Neural cell (in vitro differentiated cells): ENCODE measurements at regions not wholly inside any gene's neighbourhood (a gene's known extent, or its start where the extent isn't known, plus 50 kb on each side); places are given as distances from the start of the nearest gene placed in this dataset.

Experiments
- H2AFZ ChIP-seq: fragments of 200-600, 300-800 bp; sonication (generic), shearing (Covaris generic); 2 replicates; pipeline ENCODE4 v1.6.0; 2014; ENCODE audit warnings: low read depth, mild to moderate bottlenecking, antibody characterized with exemption, low read length, moderate library complexity
- H3F3A ChIP-seq: fragments of 200-600 bp; shearing (Covaris generic); 2 replicates; pipeline ENCODE4 v1.6.1; 2016; ENCODE audit warnings: mild to moderate bottlenecking, moderate library complexity, mixed read lengths, antibody characterized with exemption, low read length; ENCODE audit not compliant: insufficient read depth, poor library complexity, severe bottlenecking
- H3K27ac ChIP-seq: fragments of 200-600, 300-800 bp; sonication (generic), shearing (Covaris generic); 2 replicates; pipeline ENCODE4 v1.5.1; 2014; ENCODE audit warnings: mild to moderate bottlenecking, low read length, moderate library complexity
- H3K27me3 ChIP-seq: fragments of 300-800, 200-600 bp; sonication (generic), shearing (Covaris generic); 2 replicates; pipeline ENCODE4 v1.6.0; 2014; ENCODE audit warnings: mild to moderate bottlenecking, low read depth, low read length, moderate library complexity; ENCODE audit not compliant: insufficient read depth
- H3K36me3 ChIP-seq: fragments of 300-800, 200-600 bp; sonication (generic), shearing (Covaris generic); 2 replicates; pipeline ENCODE4 v1.5.1; 2014; ENCODE audit warnings: mild to moderate bottlenecking, antibody characterized with exemption, low read length, moderate library complexity; ENCODE audit not compliant: insufficient read depth
- H3K4me2 ChIP-seq: fragments of 300-800, 200-600 bp; sonication (generic), shearing (Covaris generic); 2 replicates; pipeline ENCODE4 v1.6.0; 2014; ENCODE audit warnings: mild to moderate bottlenecking, low read length
- H3K4me3 ChIP-seq: fragments of 300-800, 200-600 bp; sonication (generic), shearing (Covaris generic); 2 replicates; pipeline ENCODE4 v1.5.1; 2014; ENCODE audit warnings: mild to moderate bottlenecking, low read length, moderate library complexity
- H3K79me2 ChIP-seq: fragments of 200-600 bp; shearing (Covaris generic); replicated peaks from 2 replicates; pipeline ENCODE4 v1.6.0; 2014; ENCODE audit warnings: mild to moderate bottlenecking, low read length, moderate library complexity; ENCODE audit not compliant: insufficient read depth
- H3K9ac ChIP-seq: fragments of 300-800, 200-600 bp; sonication (generic), shearing (Covaris generic); 2 replicates; pipeline ENCODE4 v1.6.1; 2016; ENCODE audit warnings: mild to moderate bottlenecking, low read length, mixed read lengths
- H3K9me2 ChIP-seq: fragments of 200-600 bp; shearing (Covaris generic); 2 replicates; pipeline ENCODE4 v1.6.1; 2016; ENCODE audit warnings: mild to moderate bottlenecking, low read length, mixed read lengths; ENCODE audit not compliant: insufficient read depth
- H3K9me3 ChIP-seq: fragments of 200-600, 300-800 bp; sonication (generic), shearing (Covaris generic); 2 replicates; pipeline ENCODE4 v1.6.1; 2016; ENCODE audit warnings: mild to moderate bottlenecking, mixed run types, low read length, moderate library complexity, mixed read lengths
- H4K20me1 ChIP-seq: fragments of 200-600 bp; shearing (Covaris generic); 2 replicates; pipeline ENCODE4 v1.6.1; 2016; ENCODE audit warnings: mild to moderate bottlenecking, mixed run types; ENCODE audit not compliant: insufficient read depth
- EP300 ChIP-seq: fragments of 450-650 bp; conservative IDR thresholded peaks from 2 replicates; pipeline ENCODE4 v1.6.1; 2014; ENCODE audit warnings: antibody characterized with exemption, mild to moderate bottlenecking, moderate library complexity; ENCODE audit not compliant: poor library complexity, severe bottlenecking
- EZH2 ChIP-seq: fragments of 200-600, 300-800 bp; shearing (Covaris generic), sonication (generic); IDR thresholded peaks from 2 replicates; pipeline ENCODE4 v1.6.1; 2014; ENCODE audit warnings: antibody characterized with exemption, low read length, borderline replicate concordance, mild to moderate bottlenecking; ENCODE audit not compliant: insufficient read depth, poor library complexity, severe bottlenecking
- MXI1 ChIP-seq: fragments of 450-650 bp; conservative IDR thresholded peaks from 2 replicates; pipeline ENCODE4 v1.6.1; 2014; ENCODE audit warnings: antibody characterized with exemption, mild to moderate bottlenecking; ENCODE audit not compliant: poor library complexity, severe bottlenecking
- POLR2AphosphoS5 ChIP-seq: IDR thresholded peaks from 2 replicates; pipeline ENCODE4 v1.6.1; 2012
- RAD21 ChIP-seq: fragments of 450-650 bp; conservative IDR thresholded peaks from 2 replicates; pipeline ENCODE4 v1.6.1; 2014; ENCODE audit warnings: antibody characterized with exemption, mild to moderate bottlenecking, moderate library complexity
- TAF1 ChIP-seq: IDR thresholded peaks from 2 replicates; pipeline ENCODE4 v1.6.1; 2012; ENCODE audit warnings: low read depth
- TF ChIP-seq, protein P1 (sequence below): IDR thresholded peaks from 2 replicates; pipeline ENCODE4 v1.6.1; 2012; ENCODE audit warnings: borderline replicate concordance
- TF ChIP-seq, protein P2 (sequence below): fragments of 450-650 bp; IDR thresholded peaks from 2 replicates; pipeline ENCODE4 v1.5.1; 2014; ENCODE audit warnings: antibody characterized with exemption, mild to moderate bottlenecking, moderate library complexity; ENCODE audit not compliant: poor library complexity, severe bottlenecking

DNA sequence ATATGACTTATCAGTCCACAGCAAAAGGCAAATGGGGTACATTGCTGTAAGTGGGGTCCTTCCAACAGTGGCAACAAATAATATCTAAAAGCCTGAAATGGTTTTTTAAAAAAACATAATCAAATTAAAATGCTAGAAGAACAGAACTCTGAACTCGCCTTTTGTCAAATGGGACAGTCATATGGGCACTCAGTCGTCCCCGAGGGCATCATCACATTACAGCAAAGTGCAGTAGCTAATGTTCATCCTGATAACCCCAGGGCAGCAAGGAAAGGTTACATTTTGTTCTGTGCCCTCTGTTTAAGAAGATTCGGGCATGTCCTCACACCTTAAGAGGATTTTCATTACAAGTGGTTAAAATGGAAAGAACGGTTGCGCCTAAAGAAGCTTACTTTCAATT is 997.9 kb upstream of the TENM3 start:
- Histone ChIP-seq H3K27ac (no peak overlapping the region), H3K9me2 (no peaks in the 10 kb centered on the region), H3K36me3 (no peaks in the 10 kb centered on the region), H3K9ac (no peak overlapping the region), H4K20me1 (no peaks in the 10 kb centered on the region), H3K27me3 (no peaks in the 10 kb centered on the region), H3K4me3 (no peak overlapping the region), H3K79me2 (no peaks in the 10 kb centered on the region), H3K4me2 (no peak overlapping the region), H2AFZ (no peak overlapping the region), H3F3A (no peaks in the 10 kb centered on the region), H3K9me3 (no peaks in the 10 kb centered on the region)
- no peak for TF ChIP-seq EZH2
- TF ChIP-seq, protein P1, sequence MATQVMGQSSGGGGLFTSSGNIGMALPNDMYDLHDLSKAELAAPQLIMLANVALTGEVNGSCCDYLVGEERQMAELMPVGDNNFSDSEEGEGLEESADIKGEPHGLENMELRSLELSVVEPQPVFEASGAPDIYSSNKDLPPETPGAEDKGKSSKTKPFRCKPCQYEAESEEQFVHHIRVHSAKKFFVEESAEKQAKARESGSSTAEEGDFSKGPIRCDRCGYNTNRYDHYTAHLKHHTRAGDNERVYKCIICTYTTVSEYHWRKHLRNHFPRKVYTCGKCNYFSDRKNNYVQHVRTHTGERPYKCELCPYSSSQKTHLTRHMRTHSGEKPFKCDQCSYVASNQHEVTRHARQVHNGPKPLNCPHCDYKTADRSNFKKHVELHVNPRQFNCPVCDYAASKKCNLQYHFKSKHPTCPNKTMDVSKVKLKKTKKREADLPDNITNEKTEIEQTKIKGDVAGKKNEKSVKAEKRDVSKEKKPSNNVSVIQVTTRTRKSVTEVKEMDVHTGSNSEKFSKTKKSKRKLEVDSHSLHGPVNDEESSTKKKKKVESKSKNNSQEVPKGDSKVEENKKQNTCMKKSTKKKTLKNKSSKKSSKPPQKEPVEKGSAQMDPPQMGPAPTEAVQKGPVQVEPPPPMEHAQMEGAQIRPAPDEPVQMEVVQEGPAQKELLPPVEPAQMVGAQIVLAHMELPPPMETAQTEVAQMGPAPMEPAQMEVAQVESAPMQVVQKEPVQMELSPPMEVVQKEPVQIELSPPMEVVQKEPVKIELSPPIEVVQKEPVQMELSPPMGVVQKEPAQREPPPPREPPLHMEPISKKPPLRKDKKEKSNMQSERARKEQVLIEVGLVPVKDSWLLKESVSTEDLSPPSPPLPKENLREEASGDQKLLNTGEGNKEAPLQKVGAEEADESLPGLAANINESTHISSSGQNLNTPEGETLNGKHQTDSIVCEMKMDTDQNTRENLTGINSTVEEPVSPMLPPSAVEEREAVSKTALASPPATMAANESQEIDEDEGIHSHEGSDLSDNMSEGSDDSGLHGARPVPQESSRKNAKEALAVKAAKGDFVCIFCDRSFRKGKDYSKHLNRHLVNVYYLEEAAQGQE, result no peak
- no peak for TF ChIP-seq RAD21
- TF ChIP-seq TAF1, result no peak

DNA sequence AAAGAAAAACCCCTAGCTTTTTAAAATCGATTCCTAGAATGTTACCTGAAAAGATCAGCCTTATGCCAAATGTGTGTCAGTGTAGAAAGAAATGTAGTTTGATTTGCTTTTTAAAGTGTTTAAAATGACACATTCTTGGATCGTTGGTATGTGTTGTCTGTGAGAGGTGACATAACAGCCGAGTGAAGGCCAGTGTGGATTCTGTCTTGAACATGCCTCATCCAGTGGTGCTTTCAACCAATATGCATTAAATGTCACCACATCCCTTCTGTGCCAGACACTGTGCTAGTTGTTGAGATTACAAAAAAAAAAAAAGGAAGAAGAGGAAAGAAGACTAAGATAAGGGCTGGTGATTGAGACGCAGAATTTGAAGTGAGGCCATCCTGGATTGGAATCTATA is 994.2 kb upstream of the TENM3 start:
- no peak overlapping the region for H3K9ac ChIP-seq
- H3K27me3 ChIP-seq, result no peaks in the 10 kb centered on the region
- H3K4me3 ChIP-seq, result no peak overlapping the region
- H3F3A ChIP-seq, result no peaks in the 10 kb centered on the region
- no peak overlapping the region for H3K27ac ChIP-seq
- H3K79me2 ChIP-seq, result no peaks in the 10 kb centered on the region
- no peaks in the 10 kb centered on the region for H3K9me3 ChIP-seq
- H4K20me1 ChIP-seq, result no peaks in the 10 kb centered on the region
- H3K9me2 ChIP-seq, result no peaks in the 10 kb centered on the region
- no peaks in the 10 kb centered on the region for H3K36me3 ChIP-seq
- no peak overlapping the region for H3K4me2 ChIP-seq
- no peak for TF ChIP-seq RAD21
- TF ChIP-seq MXI1, result no peak
- TF ChIP-seq, protein P1, result no peak
- no peak for TF ChIP-seq EZH2
- H2AFZ ChIP-seq, result no peak overlapping the region

DNA sequence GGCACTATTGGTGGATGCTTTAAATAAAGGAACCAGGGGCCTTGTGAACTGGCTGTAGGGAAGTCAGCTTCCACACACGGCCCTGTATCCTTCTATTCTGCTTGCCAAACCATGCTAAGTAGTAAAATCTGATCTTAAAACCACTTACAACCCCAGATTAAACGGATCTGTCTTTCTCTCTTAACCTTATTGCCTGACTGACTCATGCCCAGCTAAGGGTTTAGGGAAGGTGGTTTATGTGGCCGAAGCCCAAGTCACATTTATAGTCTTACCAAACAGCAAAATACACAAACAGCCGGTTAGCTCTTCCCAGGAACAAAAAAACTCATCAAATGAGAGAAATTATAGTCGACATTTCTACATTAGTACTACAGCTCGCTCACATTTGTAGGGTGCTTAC is 988.4 kb upstream of the TENM3 start:
- H3K4me3 ChIP-seq, result no peak overlapping the region
- no peak overlapping the region for H3K9ac ChIP-seq
- TF ChIP-seq, protein P2, sequence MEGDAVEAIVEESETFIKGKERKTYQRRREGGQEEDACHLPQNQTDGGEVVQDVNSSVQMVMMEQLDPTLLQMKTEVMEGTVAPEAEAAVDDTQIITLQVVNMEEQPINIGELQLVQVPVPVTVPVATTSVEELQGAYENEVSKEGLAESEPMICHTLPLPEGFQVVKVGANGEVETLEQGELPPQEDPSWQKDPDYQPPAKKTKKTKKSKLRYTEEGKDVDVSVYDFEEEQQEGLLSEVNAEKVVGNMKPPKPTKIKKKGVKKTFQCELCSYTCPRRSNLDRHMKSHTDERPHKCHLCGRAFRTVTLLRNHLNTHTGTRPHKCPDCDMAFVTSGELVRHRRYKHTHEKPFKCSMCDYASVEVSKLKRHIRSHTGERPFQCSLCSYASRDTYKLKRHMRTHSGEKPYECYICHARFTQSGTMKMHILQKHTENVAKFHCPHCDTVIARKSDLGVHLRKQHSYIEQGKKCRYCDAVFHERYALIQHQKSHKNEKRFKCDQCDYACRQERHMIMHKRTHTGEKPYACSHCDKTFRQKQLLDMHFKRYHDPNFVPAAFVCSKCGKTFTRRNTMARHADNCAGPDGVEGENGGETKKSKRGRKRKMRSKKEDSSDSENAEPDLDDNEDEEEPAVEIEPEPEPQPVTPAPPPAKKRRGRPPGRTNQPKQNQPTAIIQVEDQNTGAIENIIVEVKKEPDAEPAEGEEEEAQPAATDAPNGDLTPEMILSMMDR, result no peak
- TF ChIP-seq TAF1, result no peak
- no peak for TF ChIP-seq MXI1
- no peak for TF ChIP-seq EZH2
- no peak for TF ChIP-seq RAD21
- TF ChIP-seq, protein P1, result no peak
- no peak for TF ChIP-seq EP300
- TF ChIP-seq POLR2AphosphoS5, result no peak
- no peaks in the 10 kb centered on the region for H3K27me3 ChIP-seq
- no peak overlapping the region for H3K27ac ChIP-seq
- H3K9me2 ChIP-seq, result no peaks in the 10 kb centered on the region
- no peaks in the 10 kb centered on the region for H3K36me3 ChIP-seq
- no peak overlapping the region for H2AFZ ChIP-seq
- no peaks in the 10 kb centered on the region for H3K79me2 ChIP-seq
- no peaks in the 10 kb centered on the region for H3K9me3 ChIP-seq
- no peak overlapping the region for H3K4me2 ChIP-seq
- no peaks in the 10 kb centered on the region for H3F3A ChIP-seq
- H4K20me1 ChIP-seq, result no peaks in the 10 kb centered on the region
